ENCODE measurements at regions not wholly inside any gene's neighbourhood (a gene's known extent, or its start where the extent isn't known, plus 50 kb on each side); places are given as distances from the start of the nearest gene placed in this dataset.
"Not testable (repeated sequence)": the region's sequence is repeated elsewhere in the genome, so short reads cannot be mapped to it uniquely, and the experiment has no call there.

DNA sequence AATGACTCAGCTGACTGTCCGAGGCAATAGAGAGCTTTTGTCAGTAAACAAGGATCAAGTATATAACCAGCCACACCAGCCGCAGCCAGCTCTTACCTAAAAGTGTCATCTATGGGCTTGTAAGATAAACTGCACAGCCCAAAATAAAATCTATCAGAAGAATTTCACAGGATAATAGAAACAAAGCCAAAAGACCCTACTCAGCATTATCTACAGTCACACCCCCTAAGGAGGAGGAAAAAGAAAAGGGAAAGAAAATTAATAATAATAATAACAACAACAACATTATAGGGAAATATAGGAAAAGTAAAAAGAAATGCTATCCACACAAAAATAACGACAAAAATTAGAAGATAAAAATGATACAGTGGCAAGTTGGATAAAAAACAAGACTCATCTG is 1883.8 kb downstream of the OLFM4 start:
- no peak for DNase-seq

- DNase-seq = no peak
These were observed 1885.1 kb downstream of the OLFM4 start for GRCh38 chr13:54913668-54914067.

DNA sequence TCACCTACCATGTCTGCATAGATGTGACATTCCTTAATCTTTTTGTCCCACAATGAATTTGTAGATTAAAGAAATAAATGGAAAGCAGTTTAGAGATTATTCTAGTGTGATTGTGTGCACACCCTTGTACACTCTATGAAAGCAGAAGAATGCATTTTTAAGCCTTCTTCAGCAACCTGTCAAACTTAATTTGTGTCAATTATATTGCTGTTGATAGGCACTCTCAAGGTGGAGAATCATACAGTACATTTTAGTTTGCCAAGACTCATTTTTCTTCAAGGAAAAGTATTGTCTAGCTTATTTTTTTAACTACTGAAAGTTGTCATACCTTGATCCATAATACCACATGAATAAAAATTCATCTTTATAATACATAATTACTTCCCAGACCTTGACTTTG is 1898.9 kb downstream of the OLFM4 start:
- DNase-seq = no peak

- no peak for DNase-seq
These were observed 1899.5 kb downstream of the OLFM4 start for GRCh38 chr13:54928071-54928470.

- no peak for DNase-seq
These were observed 1905.5 kb downstream of the OLFM4 start for GRCh38 chr13:54934121-54934520.

- DNase-seq = no peak
These were observed 1917.4 kb downstream of the OLFM4 start for GRCh38 chr13:54945973-54946372.

GRCh38 chr13:54949735-54950134 is 1921.1 kb downstream of the OLFM4 start:
- no peak for DNase-seq

- no peak for DNase-seq
These were observed 1921.9 kb downstream of the OLFM4 start for GRCh38 chr13:54950546-54950945.

GRCh38 chr13:54953786-54954185 is 1925.2 kb downstream of the OLFM4 start:
- DNase-seq = no peak

DNA sequence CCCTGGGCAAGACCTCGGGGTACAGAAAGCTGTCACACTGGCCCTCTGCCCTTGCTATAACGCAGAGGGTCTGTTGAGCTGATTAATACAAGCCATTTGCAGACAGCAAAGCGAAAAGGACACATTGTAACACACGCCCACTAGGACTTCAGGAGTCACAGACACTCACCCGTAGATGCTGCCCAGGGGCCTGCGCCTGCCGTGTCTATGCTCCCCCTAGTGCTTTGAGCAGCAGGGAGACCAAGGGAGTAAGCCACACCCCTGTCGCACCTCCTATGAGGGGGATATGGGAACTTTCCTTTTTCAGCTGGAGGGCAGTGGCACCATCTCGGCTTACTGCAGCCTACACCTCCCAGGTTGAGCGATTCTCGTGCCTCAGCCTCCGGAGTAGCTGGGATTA is 1930.2 kb downstream of the OLFM4 start:
- DNase-seq = no peak

GRCh38 chr13:54965881-54966280 is 1937.3 kb downstream of the OLFM4 start:
- no peak for DNase-seq

DNA sequence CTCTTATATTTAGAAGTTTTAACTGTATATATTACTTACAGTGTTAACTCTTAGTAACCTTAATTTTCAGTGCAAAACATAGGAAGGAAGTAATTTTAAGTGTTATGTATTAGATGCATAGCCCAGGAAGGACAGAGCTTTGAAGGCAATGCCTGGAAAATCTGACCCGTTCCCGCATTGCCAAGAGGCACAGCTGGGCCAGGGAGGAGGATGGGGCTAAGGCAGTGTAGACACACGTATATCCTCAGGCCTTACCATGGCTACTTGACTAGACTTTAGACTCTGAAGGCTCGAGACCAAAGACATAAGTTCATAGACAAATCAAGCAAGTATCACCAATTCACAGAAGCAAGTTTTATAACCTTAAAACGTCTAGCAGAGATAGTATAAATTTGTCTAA is 1944.2 kb downstream of the OLFM4 start:
- no peak for DNase-seq

- no peak for DNase-seq
These were observed 1947.1 kb downstream of the OLFM4 start for GRCh38 chr13:54975676-54976075.

- no peak for DNase-seq
These were observed 1952.0 kb downstream of the OLFM4 start for GRCh38 chr13:54980651-54981050.

DNA sequence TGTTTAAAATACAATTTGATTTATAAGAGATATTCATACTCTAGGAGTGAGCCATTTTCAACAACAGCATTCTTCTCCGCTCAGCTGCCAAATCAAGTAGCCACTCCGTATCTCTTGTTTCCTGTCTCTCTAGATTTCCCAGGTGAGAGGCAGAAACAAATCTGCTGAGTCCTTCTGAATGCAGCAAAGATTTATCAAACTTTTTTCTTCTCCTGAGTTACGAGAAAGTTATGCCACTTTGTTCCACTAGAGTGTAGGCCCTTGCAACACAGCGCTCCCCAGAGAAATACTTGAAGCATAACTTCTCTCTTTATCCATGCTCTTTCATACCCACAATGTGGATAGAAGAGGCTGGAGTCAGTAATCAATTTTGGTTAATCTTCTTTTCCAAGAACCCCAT is 1960.8 kb downstream of the OLFM4 start:
- no peak for DNase-seq

- no peak for DNase-seq
These were observed 1970.8 kb downstream of the OLFM4 start for GRCh38 chr13:54999399-54999907.

GRCh38 chr13:55000043-55000442 is 1971.4 kb downstream of the OLFM4 start:
- no peak for DNase-seq

DNA sequence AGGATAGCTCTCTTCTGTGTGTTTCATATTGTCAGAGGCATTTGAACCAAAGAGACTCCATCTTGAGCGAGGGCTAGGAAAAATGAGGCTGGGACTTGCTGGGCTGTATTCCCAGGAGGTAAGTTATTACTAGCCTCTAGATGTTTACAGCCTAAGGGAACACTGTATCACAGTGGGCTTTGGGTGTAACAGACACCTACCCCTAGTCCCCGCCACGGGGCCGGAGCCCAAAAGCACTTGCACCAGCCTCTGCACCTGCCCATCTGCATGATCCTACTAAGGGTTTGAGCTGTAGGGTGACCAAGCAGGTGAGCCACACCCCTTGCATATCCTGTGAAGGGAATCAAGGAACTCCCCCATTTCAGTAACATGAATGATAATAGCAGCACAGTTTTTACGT is 1972.2 kb downstream of the OLFM4 start:
- DNase-seq = no peak

DNA sequence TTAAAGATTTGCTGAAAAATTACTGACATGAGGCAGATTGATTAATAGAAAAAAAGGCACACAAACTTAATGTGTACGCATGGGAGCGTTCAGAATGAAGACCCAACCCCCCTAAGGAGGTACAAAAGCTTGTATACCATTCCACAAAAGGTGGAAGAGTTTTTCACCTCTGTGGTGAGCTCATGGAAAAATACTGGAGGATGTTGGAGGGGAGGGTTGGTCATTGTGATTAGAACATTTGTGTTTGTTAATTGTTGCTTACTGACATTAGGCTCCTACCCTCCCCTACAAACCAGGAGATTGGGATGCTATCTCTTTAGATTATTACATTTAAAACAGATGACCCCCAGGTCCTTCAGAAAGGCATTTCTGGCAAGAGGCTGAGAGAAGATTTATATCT is 1973.3 kb downstream of the OLFM4 start:
- DNase-seq = no peak

- DNase-seq = no peak
These were observed 1979.1 kb downstream of the OLFM4 start for GRCh38 chr13:55007681-55008080.

GRCh38 chr13:55013051-55013450 is 1984.4 kb downstream of the OLFM4 start:
- no peak for DNase-seq

DNA sequence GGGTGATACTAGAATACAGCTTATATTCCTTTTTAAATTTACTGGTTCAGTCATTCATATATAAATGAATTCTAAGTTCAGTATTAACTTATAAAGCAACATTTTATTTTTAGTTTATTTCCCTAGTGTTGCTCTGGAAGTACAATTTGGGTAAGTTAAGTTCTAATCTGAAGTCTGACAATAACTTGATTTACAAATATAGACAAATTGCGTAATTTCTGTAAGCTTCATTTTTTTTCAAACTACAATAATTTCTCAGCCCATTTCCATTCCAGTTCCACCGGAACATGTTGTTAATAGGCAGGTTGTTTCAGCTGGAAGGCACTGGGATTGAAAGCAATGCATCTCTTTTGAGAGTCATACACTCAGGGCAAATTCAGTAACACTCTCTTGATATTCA is 2000.7 kb downstream of the OLFM4 start:
- no peak for DNase-seq

GRCh38 chr13:55038230-55038629 is 2009.6 kb downstream of the OLFM4 start:
- no peak for DNase-seq

- DNase-seq = not testable (repeated sequence)
These were observed 2025.4 kb downstream of the OLFM4 start for GRCh38 chr13:55053891-55054550.

DNA sequence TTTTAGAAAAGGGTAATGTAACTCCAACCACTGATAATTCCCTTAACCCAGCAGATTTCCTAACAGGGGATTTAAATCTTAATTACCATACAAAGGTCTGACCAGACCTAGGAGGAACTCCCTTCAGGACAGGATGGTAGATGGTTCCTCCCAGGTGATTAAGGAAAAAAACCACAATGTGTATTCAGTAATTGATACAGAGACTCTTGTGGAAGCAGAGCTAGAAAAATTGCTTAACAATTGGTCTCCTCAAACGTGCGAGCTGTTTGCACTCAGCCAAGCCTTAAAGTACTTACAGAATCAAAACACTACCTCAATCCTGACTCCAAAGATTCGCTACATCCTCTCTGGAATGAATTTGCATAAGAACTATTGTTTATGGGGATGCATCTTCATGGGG is 2027.1 kb downstream of the OLFM4 start:
- not testable (repeated sequence) for DNase-seq

Measured in activated gamma-delta T cell (primary cell).